Gastroesophageal sphincter (tissue), 3 donors: ENCODE measurements at regions not wholly inside any gene's neighbourhood (a gene's known extent, or its start where the extent isn't known, plus 50 kb on each side); places are given as distances from the start of the nearest gene placed in this dataset.

Source experiments
- EP300 ChIP-seq: sonication (generic); formaldehyde crosslinking; IDR thresholded peaks from one replicate; pipeline ENCODE4 v1.6.1; 2017; ENCODE audit warnings: antibody characterized with exemption, mild to moderate bottlenecking
- POLR2AphosphoS5 ChIP-seq: sonication (generic); formaldehyde crosslinking; IDR thresholded peaks from one replicate; pipeline ENCODE4 v1.6.1; 2017; ENCODE audit warnings: antibody characterized with exemption
- TF ChIP-seq, protein P1 (sequence below), 4 experiments: fragments of 200-600 bp in 2 of 4; fragments of 450-650 bp in 2 of 4; sonication (generic) in 1 of 4; IDR thresholded peaks; one replicate each; pipeline ENCODE4 v1.5.1; 2017 to 2019; ENCODE audit warnings: antibody characterized with exemption in 4 of 4, mild to moderate bottlenecking in 2 of 4, moderate library complexity in 2 of 4

DNA sequence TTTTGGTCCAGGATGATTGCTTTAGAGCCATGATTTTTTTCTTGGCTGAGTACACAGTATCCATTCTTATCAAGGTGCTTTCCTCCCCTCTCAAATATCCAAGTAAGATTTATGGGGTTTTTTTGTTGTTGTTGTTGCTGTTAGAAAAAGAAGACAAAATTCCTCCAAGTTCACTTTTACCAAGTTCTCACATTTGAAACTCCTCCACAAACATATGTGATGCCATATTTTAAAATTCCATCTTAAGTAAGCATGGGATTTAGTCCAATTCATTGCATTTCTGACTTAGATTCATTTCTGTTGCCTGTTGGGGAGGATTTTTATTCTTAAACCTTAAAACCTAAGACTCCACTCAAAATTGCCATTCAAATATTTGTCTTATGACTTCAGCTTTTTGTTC lies 128.6 kb upstream of the SPATA12 start:
- TF ChIP-seq, protein P1, sequence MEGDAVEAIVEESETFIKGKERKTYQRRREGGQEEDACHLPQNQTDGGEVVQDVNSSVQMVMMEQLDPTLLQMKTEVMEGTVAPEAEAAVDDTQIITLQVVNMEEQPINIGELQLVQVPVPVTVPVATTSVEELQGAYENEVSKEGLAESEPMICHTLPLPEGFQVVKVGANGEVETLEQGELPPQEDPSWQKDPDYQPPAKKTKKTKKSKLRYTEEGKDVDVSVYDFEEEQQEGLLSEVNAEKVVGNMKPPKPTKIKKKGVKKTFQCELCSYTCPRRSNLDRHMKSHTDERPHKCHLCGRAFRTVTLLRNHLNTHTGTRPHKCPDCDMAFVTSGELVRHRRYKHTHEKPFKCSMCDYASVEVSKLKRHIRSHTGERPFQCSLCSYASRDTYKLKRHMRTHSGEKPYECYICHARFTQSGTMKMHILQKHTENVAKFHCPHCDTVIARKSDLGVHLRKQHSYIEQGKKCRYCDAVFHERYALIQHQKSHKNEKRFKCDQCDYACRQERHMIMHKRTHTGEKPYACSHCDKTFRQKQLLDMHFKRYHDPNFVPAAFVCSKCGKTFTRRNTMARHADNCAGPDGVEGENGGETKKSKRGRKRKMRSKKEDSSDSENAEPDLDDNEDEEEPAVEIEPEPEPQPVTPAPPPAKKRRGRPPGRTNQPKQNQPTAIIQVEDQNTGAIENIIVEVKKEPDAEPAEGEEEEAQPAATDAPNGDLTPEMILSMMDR (IDR thresholded peaks at IDR 0.05): no peak
- TF ChIP-seq POLR2AphosphoS5 (no peak), EP300 (no peak)
